HFFc6 (cell line): ENCODE measurements at regions not wholly inside any gene's neighbourhood (a gene's known extent, or its start where the extent isn't known, plus 50 kb on each side); places are given as distances from the start of the nearest gene placed in this dataset.

ENCODE experiments used
- DNase-seq: peaks from one replicate; pipeline ENCODE4 v3.0.0-alpha.2; 2018
- H3K27ac Mint-ChIP-seq: 2 replicates; pipeline ENCODE4 v1.8.0; 2020; ENCODE audit warnings: mild to moderate bottlenecking, mixed read lengths
- H3K27me3 Mint-ChIP-seq: 2 replicates; pipeline ENCODE4 v1.8.0; 2021; ENCODE audit warnings: mild to moderate bottlenecking, moderate library complexity, mixed read lengths; ENCODE audit not compliant: insufficient read depth
- H3K36me3 Mint-ChIP-seq: 2 replicates; pipeline ENCODE4 v1.8.0; 2021; ENCODE audit warnings: low read depth, mixed read lengths
- H3K4me1 Mint-ChIP-seq: 2 replicates; pipeline ENCODE4 v1.8.0; 2020; ENCODE audit warnings: low read depth, mixed read lengths
- H3K4me3 Mint-ChIP-seq: 2 replicates; pipeline ENCODE4 v1.8.0; 2020; ENCODE audit warnings: mild to moderate bottlenecking, moderate library complexity, mixed read lengths
- H3K9me3 Mint-ChIP-seq: 2 replicates; pipeline ENCODE4 v1.8.0; 2020; ENCODE audit warnings: mild to moderate bottlenecking, mixed read lengths
- CTCF ChIP-seq: fragments of 200-600 bp; sonication (generic); IDR thresholded peaks from 2 replicates; pipeline ENCODE4 v1.5.0; 2021; ENCODE audit warnings: antibody characterized with exemption, mild to moderate bottlenecking

- no peak for TF ChIP-seq CTCF
- H3K4me3 Mint-ChIP-seq, result no peak overlapping the region
- H3K4me1 Mint-ChIP-seq, result peaks cover 7% of the 10 kb centered on the region
- no peak overlapping the region for H3K27ac Mint-ChIP-seq
- peaks cover 7% of the 10 kb centered on the region for H3K27me3 Mint-ChIP-seq
- no peaks in the 10 kb centered on the region for H3K9me3 Mint-ChIP-seq
- H3K36me3 Mint-ChIP-seq, result no peaks in the 10 kb centered on the region
- DNase-seq, result no peak
These were observed 102.1 kb downstream of the TMEM174 start for GRCh38 chr5:73274881-73275663.

GRCh38 chr5:73274121-73274520 is 101.1 kb downstream of the TMEM174 start:
- no peaks in the 10 kb centered on the region for H3K36me3 Mint-ChIP-seq
- H3K9me3 Mint-ChIP-seq, result no peaks in the 10 kb centered on the region
- H3K27me3 Mint-ChIP-seq, result peaks cover 7% of the 10 kb centered on the region
- peaks cover 7% of the 10 kb centered on the region for H3K4me1 Mint-ChIP-seq
- no peak for DNase-seq
- H3K27ac Mint-ChIP-seq, result no peak overlapping the region
- H3K4me3 Mint-ChIP-seq, result no peak overlapping the region
- TF ChIP-seq CTCF, result no peak

DNA sequence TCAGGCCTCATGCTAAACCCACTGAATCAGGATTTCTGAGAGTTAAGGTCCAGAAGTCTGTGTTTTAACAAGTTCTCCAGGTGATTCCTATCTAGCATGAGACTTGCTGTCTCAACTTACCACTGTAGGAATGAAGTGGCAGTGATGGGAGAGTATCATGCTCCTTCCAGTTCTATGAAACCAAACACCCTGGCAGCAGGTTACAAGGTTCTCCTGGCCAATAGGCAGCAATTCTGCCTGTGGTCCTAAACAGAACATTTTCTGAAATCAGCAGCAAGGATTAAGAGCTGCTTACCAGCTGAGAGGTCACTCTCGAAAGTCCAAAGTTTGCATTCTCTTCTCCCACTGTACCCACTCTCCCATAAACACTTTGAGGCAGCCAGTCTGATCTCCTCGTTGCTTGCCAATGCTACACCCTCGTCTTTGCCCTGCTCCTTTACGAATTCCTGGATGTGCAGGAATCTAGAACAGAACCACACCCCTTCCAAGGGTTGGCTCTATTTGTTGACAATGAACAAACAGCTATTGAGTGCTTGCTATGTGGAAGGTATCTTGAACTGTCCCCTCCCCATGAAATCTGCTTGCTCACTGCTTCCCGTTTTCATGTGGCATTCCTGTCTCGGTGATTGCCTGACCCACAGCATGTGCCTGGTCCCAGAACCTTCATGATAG is 100.5 kb downstream of the TMEM174 start:
- no peaks in the 10 kb centered on the region for H3K36me3 Mint-ChIP-seq
- TF ChIP-seq CTCF, result no peak
- no peak overlapping the region for H3K4me3 Mint-ChIP-seq
- H3K9me3 Mint-ChIP-seq, result no peaks in the 10 kb centered on the region
- no peak for DNase-seq
- H3K27ac Mint-ChIP-seq, result no peak overlapping the region
- H3K27me3 Mint-ChIP-seq, result peaks cover 7% of the 10 kb centered on the region
- H3K4me1 Mint-ChIP-seq, result peaks cover 7% of the 10 kb centered on the region

DNA sequence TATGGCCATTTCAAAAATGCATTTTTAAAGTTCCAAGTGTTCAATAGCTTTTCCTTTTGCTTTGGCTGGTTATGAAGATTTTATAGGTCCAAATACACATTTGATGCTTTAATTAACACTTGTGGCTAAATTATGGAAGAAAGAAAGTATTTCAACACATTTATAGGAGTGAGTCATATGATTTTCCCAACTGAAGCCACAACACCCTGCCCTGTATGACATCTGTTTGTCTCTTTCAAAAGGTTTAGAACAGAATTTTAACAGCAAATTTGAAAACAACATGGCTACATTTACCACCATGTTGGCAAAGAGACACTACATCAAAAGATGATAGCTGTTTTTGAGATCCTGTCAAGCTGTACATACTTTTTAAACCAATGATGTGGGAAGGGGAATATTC is 99.4 kb downstream of the TMEM174 start:
- Mint-ChIP-seq H3K4me1 (peaks cover 17% of the 10 kb centered on the region), H3K27me3 (peaks cover 6% of the 10 kb centered on the region), H3K36me3 (no peaks in the 10 kb centered on the region), H3K9me3 (no peaks in the 10 kb centered on the region), H3K4me3 (no peak overlapping the region), H3K27ac (no peak overlapping the region)
- no peak for TF ChIP-seq CTCF
- no peak for DNase-seq

GRCh38 chr5:73268826-73269225 is 95.8 kb downstream of the TMEM174 start:
- H3K4me1 Mint-ChIP-seq, result peaks cover 34% of the 10 kb centered on the region
- no peaks in the 10 kb centered on the region for H3K9me3 Mint-ChIP-seq
- no peak overlapping the region for H3K4me3 Mint-ChIP-seq
- H3K27ac Mint-ChIP-seq, result no peak overlapping the region
- DNase-seq, result no peak
- TF ChIP-seq CTCF, result no peak
- peaks cover 2% of the 10 kb centered on the region for H3K27me3 Mint-ChIP-seq
- H3K36me3 Mint-ChIP-seq, result no peaks in the 10 kb centered on the region
